DMS114 treated with DMSO at 0.1 percent for 48 hours (cell line): ENCODE measurements at regions not wholly inside any gene's neighbourhood (a gene's known extent, or its start where the extent isn't known, plus 50 kb on each side); places are given as distances from the start of the nearest gene placed in this dataset.

Experiments used
- DNase-seq: peaks from one replicate; lab custom pipeline; 2025; ENCODE audit not compliant: unreplicated experiment; lab: John Stamatoyannopoulos, UW

DNA sequence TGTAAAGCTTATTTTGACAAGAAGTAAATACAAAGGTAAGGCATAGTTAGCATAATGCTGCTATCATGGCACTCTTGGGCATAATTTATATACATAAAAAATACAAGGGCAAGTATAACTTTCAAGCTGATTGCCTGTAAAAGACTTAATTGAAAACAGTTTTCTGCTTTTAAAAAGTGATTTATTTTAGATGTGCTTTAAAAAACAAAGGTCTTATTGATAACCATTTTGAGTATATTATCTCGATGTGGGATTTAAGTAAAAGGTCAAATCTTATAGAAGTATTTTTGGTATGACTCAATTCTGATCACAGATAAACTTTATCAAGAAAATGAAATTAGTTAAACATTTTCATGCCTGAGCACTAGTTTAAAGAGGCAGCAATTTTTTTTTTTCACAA is 175.8 kb downstream of the KCNRG start:
- DNase-seq, result no peak

DNA sequence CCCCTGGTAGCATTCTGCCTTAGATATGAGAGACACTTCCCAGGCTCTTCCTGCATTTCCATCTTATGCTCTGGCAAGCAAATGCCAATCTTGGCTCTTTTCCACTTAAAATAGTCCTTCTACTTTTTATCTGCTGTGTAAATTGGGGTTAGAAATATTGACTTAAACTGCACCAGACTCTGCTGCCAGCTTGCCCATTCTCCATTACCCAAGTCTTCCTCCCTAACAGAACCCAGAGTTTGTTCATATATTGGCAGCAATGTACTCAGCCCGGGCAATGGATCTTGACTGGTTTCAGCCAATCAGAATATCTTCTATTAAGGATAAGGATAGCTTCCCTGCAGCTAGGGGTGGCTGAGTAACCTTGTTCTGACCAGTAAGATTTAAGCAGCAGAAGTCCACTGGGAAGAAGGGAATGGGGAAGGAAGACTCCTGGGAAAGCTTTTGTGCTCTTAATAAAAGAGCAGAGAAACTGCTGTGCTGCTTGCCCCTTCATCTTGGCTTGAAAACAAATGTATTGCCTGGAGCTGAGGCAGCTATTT is 177.1 kb downstream of the KCNRG start:
- DNase-seq, result no peak

DNA sequence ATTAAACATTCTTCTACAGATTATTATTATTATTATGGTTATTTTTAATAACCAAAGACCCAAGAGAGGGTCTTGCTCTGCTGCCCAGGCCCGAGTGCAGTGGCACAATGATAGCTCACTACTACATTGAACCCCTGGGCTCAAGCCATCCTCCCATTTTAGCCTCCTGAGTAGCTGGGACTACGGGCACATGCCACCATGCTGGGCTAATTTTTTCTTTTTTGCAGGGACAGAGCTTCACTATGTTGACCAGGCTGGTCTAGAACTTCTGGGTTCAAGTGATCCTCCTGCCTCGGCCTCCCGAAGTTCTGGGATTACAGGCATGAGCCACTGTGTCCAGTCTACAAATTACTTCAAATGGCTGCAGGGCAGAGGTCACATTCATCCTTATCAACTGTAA is 179.8 kb downstream of the KCNRG start:
- DNase-seq, result no peak

DNA sequence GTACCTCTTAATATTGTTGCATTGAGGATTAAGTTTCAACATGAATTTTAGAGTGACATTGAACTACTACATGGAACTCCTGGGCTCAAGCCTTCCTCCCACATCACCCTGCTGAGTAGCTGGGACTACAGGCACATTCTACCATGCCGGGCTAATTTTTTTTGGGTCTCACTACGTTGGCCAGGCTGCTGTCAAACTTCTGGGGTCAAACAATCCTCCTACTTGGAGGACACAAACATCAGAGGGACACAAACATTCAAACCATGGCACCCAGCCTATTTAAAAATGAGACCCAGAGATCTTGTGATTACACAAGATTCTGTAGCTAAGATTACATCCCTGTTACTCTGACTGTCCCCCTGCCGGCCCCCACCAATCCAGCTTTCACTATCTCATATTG is 180.9 kb downstream of the KCNRG start:
- no peak for DNase-seq

DNA sequence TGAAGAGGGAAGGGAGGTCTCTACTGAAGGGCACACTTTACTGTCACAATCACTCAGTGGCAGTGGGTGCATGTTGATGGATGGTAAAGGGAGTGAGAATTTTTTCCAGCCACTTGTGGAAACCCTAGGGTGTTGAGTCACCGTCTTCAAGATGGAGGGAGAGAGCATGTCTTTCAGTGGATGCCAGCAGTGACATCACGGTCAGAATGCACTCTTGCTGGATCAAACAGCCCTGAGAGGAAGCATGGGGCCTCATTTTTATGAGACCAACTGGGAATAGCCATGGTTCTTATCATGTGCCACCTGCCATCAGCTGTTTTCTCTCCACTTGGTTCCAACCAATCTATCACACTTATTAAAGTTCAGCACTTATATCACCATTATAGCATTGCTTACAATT is 182.5 kb downstream of the KCNRG start:
- no peak for DNase-seq

DNA sequence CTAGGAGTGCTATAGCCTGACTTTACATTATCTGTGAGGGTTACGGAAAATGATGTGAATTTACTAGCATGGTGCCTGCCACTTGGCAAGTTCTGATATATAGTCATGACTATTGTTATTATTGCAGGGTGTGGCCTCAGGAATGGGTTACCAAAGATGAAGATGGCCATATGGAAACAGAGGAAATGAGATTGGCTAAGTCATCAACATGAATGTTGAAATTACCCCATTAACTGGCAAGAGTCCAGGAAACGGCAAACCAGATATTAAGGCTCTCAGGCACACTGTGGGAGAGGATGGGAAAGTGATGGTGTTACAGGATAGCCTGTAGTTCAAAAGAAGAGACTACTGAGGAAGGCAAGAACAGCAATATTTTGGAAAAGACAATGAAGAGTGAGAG is 183.3 kb downstream of the KCNRG start:
- DNase-seq, result no peak

DNA sequence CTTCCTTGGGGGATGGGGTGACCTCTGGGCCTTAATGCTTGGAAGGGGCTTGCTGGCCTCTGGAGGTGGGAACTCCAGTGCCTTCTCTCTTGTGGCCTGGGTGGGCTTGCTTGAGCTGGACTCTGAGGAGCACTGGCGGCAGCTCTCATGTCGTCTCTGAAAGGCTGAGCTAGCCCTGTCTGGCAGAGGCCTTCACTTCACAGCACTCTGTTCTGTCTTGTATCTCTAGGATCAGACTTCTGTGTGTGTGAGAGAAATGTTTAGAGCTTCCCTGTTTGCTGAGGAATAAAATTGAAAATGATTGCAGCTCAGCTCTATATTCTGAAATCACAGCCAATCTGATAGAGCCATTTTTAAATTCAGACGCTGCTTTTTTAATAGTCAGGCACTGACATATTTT is 185.3 kb downstream of the KCNRG start:
- DNase-seq, result no peak

DNA sequence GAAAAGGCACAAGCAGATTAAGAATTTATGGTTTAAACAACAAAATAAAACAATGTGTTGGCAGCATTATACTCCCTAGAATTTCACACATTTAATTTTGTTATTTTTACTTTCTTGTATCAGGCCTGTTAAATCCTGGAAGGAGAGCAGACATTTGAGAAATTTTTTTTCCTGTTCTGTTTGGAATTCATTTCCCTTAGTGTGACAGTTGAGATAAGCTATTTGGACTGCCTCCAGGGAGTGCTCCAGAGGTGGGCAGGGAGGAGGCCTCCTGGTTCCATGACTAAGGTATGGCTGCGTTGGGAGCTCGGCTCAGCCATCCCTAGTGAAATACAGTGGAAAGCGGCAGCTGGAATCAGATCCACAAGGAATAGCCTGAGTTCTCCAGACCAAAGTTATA is 185.7 kb downstream of the KCNRG start:
- DNase-seq, result no peak

DNA sequence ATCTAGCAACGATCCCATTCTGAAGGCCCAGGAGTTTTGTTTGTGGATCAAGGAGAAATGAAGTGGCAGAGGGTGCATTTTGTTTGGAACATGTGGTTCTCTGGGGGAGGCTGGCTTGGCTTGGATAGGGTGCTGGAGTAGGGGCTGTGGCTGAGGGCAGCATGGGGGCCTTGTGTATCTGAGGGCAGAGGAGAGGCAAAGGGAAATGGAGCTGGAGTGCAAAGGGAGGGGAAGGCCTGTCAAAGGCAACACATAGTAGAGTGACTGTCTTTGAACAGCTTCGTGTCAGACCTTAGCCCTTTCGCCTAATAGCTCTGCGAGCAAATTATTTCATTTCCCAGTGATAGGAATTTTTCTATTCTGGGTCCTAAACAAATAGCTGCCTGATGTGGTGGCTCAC is 187.2 kb downstream of the KCNRG start:
- DNase-seq, result no peak

DNA sequence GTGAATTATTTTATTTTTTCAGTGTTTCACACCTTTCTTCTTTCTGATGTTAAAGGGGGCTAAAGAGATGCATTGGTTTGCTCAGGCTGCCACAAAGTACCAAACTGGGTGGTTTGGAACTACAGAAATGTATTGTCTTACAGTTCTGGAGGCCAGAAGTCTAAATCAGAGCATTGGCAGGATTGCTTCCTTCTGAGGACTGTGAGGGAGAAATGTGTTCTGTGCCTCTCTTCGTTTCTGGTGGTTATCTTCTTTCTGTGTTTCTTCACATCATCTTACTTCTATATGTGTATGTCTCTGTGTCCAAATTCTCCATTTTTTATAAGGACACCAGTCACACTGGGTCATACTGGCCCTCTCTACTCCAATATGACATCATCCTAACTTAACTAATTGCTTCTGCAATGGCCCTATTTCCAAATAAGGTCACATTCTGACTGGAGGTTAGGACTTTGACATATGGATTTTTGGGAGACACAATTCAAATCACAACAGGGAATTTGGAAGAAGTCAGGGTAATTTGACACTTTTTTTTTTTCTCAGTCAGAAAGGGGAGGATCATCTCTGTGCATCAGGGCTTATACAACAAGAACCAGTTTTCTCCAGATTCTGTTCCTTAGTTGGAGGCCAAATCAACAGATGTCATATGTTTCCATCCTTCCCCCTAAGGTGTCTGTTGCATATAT is 188.2 kb downstream of the KCNRG start:
- no peak for DNase-seq

DNA sequence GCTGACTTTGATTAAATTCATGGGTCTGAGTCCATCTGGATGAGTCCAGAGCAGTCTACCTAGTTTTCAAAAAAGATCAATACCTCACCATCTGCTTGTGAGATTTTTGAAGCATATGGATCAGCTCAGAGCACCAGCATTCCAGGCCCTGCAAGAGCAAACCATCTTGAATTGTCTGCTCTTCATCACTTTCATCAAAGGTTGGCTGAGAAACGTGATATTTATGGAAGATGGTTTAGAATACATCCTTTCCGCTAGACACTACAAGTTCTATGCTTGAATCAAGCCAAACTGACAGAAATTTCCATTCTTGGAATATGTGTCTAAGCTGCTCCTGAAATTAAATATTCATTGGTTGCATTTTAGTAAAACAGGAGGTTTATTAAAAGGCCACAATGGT is 190.3 kb downstream of the KCNRG start:
- no peak for DNase-seq

DNA sequence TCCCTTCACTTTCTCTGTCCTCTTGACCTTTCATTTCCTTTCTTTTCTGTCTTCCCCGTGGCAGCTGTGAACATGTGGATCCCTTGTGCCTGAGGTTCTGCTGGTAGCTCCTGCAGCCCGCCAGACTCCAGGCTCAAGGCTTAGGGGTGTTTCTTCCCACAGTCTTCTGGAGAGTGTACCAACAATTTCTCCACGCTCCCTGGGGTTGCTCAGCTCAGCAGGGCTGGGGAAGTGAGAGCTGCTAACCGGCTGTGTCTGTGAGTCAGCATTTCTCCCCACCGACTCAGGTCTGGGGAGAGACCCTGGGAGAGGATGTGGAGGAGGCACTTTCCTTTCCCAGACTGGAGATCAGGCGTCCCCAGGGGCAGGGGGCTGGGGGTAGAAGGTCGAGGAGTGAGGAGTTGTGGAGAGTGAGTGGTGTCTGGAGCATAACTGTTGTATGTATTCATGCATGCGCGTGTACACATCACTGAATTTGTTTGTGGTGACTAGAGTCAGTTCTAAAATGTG is 193.6 kb downstream of the KCNRG start:
- no peak for DNase-seq

DNA sequence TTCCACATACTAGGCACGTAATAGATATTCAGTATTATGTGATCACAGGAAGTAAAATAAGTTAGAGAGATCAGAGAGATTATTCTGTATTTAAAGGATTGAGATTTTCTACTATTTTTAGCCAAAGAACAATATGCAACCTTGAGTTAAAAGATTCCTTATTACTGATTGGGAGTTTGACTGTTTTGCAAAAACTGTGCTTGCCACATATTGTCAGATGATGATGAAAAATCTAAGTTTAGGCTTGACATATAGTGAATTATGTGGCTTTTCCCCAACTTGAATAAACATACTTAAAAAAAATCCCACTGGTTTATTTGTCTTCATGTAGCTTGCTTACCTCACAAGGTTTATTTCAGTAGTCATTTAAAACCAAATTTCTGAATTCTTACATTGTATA is 194.4 kb downstream of the KCNRG start:
- DNase-seq, result no peak

DNA sequence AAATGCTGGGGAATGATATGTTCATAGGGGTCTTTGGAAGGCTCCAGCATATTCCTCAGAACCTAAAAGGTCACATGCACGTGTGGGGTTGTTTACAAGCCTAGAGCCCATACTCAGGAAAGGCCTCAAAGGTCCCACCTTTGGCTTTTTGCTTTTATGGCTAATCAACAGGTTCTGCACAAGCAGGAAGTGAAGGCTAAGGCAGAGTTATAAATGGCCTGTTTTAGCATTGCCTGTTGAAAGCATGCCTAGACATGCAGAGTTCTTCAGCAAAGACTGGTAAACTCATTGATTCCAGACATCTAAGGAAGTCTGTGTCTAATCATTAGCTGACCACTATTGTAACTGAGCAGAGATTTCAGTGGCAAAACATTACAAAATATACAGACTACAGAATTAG is 198.3 kb downstream of the KCNRG start:
- DNase-seq, result no peak

DNA sequence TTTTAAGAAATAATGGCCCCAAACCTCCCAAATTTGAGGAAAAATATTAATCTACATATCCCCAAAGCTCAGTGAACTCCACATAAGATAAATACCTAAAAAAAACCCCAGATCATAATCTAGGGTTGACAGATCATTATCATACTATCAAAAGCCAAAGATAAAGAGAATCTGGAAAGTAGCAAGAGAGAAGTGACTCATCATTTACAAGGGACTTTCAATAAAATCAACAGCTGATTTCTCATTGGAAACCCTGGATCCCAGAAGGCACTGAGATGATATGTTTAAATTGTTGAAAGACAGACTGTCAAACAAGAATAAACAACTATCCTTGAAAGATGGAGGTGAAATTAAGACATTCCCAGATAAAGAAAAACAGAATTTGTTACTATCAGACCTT is 199.3 kb downstream of the KCNRG start:
- DNase-seq, result no peak

DNA sequence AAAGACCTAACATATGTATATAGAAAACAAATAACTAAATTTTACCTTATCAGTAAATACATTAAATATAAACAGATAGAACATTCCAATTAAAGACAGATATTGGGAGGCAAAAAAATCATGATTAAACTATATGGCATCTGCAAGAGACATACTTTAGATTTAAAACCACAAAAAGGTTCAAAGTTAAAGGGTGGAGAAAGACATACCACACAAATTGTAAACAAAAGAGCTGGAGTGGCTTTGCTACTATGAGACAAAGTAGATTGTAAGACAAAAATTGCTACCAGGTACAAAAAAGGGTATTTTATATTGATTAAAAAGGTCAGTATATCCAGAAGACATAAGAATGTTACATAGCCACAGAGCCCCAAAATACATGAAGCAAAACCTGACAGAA is 200.2 kb downstream of the KCNRG start:
- DNase-seq, result no peak

DNA sequence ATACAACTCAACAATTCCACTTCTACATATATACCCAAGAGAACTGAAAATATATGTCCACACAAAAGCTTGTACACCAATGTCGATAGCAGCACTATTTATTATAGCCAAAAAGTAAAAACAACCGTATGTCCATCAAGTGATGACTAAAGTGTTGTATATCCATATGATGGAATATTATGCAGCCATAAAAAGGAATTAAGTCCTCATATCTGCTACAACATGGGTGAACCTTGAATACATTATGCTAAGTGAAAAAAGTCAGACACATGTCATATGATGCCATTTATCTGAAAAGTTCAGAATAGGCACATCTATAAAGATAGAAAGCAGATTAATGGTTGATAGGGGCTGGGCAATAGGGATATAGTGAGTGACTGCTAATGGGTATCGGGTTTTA is 204.5 kb downstream of the KCNRG start:
- DNase-seq, result no peak

DNA sequence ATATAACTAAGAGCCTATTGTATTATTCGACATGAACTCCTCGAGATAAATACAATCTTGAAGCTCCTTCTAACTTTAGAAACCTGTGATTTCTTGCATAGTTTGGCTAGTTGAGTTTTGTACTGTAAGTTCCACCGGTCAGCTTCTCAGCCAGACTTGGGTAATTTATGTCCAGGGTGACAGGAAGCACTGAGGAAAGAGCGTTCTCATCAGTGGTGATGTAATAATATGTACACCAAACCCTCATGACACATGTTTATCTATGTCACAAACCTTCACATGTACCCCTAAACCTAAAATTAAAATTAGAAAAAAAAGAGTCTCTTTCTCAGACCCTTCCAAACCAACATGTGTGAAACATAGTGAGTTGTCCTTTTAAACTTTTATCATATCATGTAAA is 205.7 kb downstream of the KCNRG start:
- no peak for DNase-seq

DNA sequence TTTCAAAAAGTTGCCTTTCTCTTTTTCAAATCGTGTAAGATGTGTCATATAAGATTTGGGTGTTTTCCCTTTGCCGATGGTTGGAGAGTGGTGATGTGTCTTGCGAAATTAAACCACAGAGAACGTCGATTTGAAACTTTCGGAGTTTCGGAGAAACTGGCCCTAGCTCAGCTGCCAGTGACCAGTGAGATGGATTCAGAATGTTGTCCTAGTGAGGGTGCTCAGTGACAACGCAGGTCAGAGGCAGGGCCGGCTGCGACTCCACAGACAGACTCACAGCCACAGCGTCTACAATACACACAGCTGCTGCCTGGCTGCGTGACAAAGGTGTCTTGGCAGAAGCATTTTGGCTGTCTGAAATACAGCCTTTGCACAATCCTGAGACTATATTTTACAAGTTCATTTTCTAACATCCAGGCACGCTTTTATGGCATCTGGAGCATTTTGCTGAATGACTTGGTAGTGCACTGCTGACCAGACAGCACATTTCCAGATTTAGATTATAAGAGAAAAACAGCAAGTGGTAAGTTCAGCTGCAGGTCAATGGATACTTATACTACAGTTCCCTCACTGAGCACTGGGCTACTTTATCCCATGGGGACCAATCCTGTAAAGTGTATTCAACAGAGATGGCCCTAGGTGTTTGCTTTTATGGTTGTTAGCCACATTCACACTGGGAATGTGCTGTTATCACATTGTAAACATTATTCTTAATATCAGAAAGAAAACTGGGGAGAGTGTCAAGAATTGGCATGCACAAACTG is 207.5 kb downstream of the KCNRG start:
- no peak for DNase-seq

DNA sequence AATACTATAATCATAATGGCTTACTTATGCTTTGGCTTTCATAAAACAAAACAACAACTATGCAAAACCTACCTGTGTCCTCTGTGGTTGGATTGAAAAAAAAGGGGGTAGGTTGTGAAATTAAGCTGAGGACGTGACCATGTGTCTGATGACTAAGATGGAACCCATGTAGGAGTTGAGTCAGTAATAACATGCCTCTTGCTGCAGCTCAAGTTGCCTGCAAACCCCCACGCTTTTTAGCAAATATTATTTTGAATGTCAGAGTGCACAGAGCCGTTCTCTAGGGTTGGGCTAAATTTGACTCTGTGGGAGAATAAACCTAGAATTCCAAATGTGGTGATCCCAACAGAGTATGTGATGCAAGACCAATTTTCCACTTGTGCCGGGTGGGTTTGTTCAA is 209.3 kb downstream of the KCNRG start:
- DNase-seq, result no peak

DNA sequence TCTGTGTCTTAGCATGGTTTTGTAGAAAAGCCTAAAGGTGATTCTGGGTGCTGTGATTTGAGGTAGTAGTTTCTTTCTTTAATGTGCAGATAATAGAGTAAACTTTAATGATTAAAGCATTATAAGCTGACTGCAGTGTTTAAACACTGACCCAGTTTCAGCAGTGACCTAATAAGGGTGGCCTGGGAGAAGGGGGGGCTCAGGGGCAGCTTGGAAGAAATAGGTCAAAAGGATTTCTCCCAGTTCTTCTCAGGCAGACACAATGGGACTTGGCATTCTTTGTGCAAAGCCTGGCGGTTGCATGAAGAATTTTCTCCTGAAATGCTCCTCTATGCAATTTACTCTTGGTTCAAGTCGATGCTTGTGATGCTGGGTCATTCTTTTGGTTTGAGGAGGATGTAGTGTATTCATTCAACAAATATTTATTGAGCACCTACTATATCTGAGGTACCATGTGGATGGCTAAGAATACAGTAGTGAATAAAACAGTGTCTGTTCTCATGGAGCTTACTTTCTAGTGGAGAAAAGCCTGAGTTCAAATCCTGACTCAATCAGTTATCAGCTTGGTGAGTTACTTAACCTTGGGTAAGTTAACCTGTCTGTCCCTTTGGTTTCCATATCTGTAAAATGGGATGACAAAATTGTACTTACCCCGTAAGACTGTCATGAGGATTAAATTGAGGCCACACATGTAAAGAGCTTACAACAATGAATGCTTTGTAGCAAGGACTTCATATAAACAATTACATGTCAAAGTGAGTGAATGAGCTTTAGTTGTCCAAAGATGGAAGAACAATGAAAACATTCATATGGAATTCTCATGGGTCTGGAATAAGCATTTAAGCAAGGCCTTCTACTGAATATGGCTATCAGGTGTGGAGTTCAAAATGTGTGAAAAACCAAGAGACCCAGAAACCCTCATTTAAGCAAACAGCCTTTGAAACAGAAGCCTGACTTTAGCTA is 210.2 kb downstream of the KCNRG start:
- DNase-seq, result no peak
